Left lung (tissue), 4 donors: ENCODE measurements at regions not wholly inside any gene's neighbourhood (a gene's known extent, or its start where the extent isn't known, plus 50 kb on each side); places are given as distances from the start of the nearest gene placed in this dataset.

Source experiments
- ATAC-seq: fragments of 200-7000 bp; cut with Tn5 transposase; one replicate; pipeline ENCODE4 v1.9.1; 2020; ENCODE audit warnings: moderate library complexity
- DNase-seq, 4 donors: peaks; one replicate each; pipeline ENCODE4 v3.0.0-alpha.2; 2013 to 2020
- H3K27ac ChIP-seq, 2 donors: fragments of 200-600 bp; sonication (generic) in 1 of 2; one replicate each; pipeline versions ENCODE4 v1.5.0 to v1.8.0; 2020 to 2021
- H3K27me3 ChIP-seq, 2 donors: fragments of 200-600 bp; sonication (generic) in 1 of 2; one replicate each; pipeline versions ENCODE4 v1.5.0 to v1.8.0; 2020 to 2021
- H3K36me3 ChIP-seq, 2 donors: fragments of 200-600 bp; sonication (generic) in 1 of 2; one replicate each; pipeline versions ENCODE4 v1.5.0 to v1.8.0; 2020 to 2021
- H3K4me1 ChIP-seq, 2 donors: fragments of 200-600 bp; one replicate each; pipeline ENCODE4 v1.8.0; 2021
- H3K4me3 ChIP-seq, 2 donors: fragments of 200-600 bp; sonication (generic) in 1 of 2; one replicate each; pipeline versions ENCODE4 v1.5.0 to v1.8.0; 2020 to 2021; ENCODE audit warnings: mild to moderate bottlenecking in 1 of 2
- H3K9me3 ChIP-seq, 2 donors: fragments of 200-600 bp; sonication (generic) in 1 of 2; one replicate each; pipeline versions ENCODE4 v1.5.0 to v1.8.0; 2020 to 2021
- CTCF ChIP-seq, 2 donors: fragments of 200-600 bp; sonication (generic) in 1 of 2; IDR thresholded peaks; one replicate each; pipeline versions ENCODE4 v1.5.0 to v1.8.0; 2021; ENCODE audit warnings: antibody characterized with exemption in 2 of 2
- intact Hi-C, 2 donors: fragments of 100-400 bp; cut with DNase I; formaldehyde crosslinking; loops; one replicate each; pipeline versions ENCODE4 v1.11.2 to v1.14.2; 2022
- donor health status: DM: no; HTN: yes; CAD: no.
- donor health status: DM: no; HTN: no; CAD: no.

- intact Hi-C loops: no loop called here
- Histone ChIP-seq H3K4me3 (no peak overlapping the region), H3K4me1 (no peaks in the 10 kb centered on the region), H3K27ac (no peak overlapping the region), H3K36me3 (no peaks in the 10 kb centered on the region), H3K27me3 (no peaks in the 10 kb centered on the region), H3K9me3 (no peaks in the 10 kb centered on the region)
- no peak for ATAC-seq
- no peak for DNase-seq
- TF ChIP-seq CTCF (IDR thresholded peaks at IDR 0.05): no peak
Observed at GRCh38 chrX:99857455-99857854, 552.6 kb downstream of the PCDH19 start.

GRCh38 chrX:99833821-99834220 lies 576.3 kb downstream of the PCDH19 start:
- no peaks in the 10 kb centered on the region for H3K36me3 ChIP-seq
- no peaks in the 10 kb centered on the region for H3K9me3 ChIP-seq
- H3K4me3 ChIP-seq: no peak overlapping the region
- intact Hi-C loops: no loop called here
- H3K27me3 ChIP-seq: no peaks in the 10 kb centered on the region
- no peak overlapping the region for H3K27ac ChIP-seq
- no peak for DNase-seq
- H3K4me1 ChIP-seq: no peaks in the 10 kb centered on the region
- no peak for TF ChIP-seq CTCF (IDR thresholded peaks at IDR 0.05)
- no peak for ATAC-seq

GRCh38 chrX:99820197-99820596 lies 589.9 kb downstream of the PCDH19 start:
- no peak for TF ChIP-seq CTCF (IDR thresholded peaks at IDR 0.05)
- intact Hi-C loops: no loop called here

GRCh38 chrX:99800016-99800415 lies 610.1 kb downstream of the PCDH19 start:
- Histone ChIP-seq H3K27ac (no peak overlapping the region), H3K4me3 (no peak overlapping the region), H3K9me3 (peaks cover 0 to 3% of the 10 kb centered on the region in 2 donors), H3K36me3 (no peaks in the 10 kb centered on the region), H3K27me3 (no peaks in the 10 kb centered on the region), H3K4me1 (no peaks in the 10 kb centered on the region)
- ATAC-seq: no peak
- intact Hi-C loops: no loop called here
- DNase-seq: no peak
- TF ChIP-seq CTCF (IDR thresholded peaks at IDR 0.05): no peak

More at GRCh38 chrX:99820197-99820596, 589.9 kb downstream of the PCDH19 start:
- no peak overlapping the region for H3K4me3 ChIP-seq
- H3K36me3 ChIP-seq: no peaks in the 10 kb centered on the region
- no peaks in the 10 kb centered on the region for H3K9me3 ChIP-seq
- no peak for DNase-seq
- no peak overlapping the region for H3K27ac ChIP-seq
- no peaks in the 10 kb centered on the region for H3K27me3 ChIP-seq
- no peak for ATAC-seq
- H3K4me1 ChIP-seq: no peaks in the 10 kb centered on the region

GRCh38 chrX:99798936-99799335 lies 611.1 kb downstream of the PCDH19 start:
- Histone ChIP-seq H3K36me3 (no peaks in the 10 kb centered on the region), H3K27ac (no peak overlapping the region), H3K27me3 (no peaks in the 10 kb centered on the region), H3K4me3 (no peak overlapping the region), H3K9me3 (peaks cover 0 to 5% of the 10 kb centered on the region in 2 donors), H3K4me1 (no peaks in the 10 kb centered on the region)
- intact Hi-C loops: no loop called here
- ATAC-seq (no peak), DNase-seq (no peak)
- no peak for TF ChIP-seq CTCF (IDR thresholded peaks at IDR 0.05)
